Kidney epithelial cell (primary cell): ENCODE measurements at regions not wholly inside any gene's neighbourhood (a gene's known extent, or its start where the extent isn't known, plus 50 kb on each side); places are given as distances from the start of the nearest gene placed in this dataset.

Experiments used
- DNase-seq: peaks from one replicate; pipeline ENCODE4 v3.0.0-alpha.2; 2010; ENCODE audit warnings: low read depth
- H3K27me3 ChIP-seq: 2 replicates; pipeline ENCODE4 v1.6.0; 2011; ENCODE audit warnings: low read length; ENCODE audit not compliant: control insufficient read depth, insufficient read depth
- H3K36me3 ChIP-seq: 2 replicates; pipeline ENCODE4 v1.5.1; 2011; ENCODE audit warnings: low read length; ENCODE audit not compliant: control insufficient read depth, insufficient read depth
- H3K4me3 ChIP-seq: 2 replicates; pipeline ENCODE4 v1.5.1; 2011; ENCODE audit warnings: low read depth, mild to moderate bottlenecking, control low read depth, low read length
- CTCF ChIP-seq: IDR thresholded peaks from 2 replicates; pipeline ENCODE4 v1.5.1; 2011; ENCODE audit warnings: mild to moderate bottlenecking, moderate library complexity, low read length, control low read depth, inconsistent platforms; ENCODE audit not compliant: insufficient read depth, poor library complexity, severe bottlenecking

DNA sequence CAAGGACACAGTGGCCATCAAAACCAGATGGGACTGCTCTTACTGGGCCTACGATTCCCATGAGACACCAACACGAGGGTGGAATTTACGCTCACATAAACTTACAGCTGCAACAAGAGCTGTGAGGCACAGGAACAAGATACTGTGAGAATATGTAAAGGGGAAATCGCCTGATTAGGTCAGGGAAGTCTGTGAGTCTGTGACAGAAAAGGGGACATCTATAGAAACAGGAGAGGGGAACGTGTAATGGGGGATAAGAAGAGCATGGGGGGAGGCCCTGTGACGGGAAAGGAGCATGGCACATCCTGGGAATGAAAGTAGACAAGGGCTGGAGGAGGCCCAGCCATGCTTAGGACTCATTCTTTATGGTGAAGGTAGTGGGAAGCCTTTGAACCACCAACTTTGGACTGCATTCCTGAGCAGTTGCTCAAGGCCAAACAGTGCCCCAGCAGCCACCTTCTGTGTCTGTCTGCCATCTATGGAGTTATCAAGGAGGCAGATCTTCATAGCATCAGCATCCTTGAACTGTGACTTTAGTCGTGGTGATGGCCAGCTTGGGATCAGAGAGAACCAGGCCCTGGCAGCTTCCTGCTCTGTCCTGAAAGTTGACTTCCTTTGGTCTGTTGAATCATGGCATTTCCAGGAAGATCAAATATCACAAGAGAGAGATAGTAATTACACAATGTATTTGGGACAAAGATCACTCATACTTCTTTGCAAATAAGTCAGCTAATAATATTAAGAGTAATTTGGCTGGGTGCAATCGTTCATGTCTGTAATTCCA, 87.9 kb upstream of the FAM169A start:
- DNase-seq: no peak
- Histone ChIP-seq H3K36me3 (no peaks in the 10 kb centered on the region), H3K27me3 (no peaks in the 10 kb centered on the region), H3K4me3 (no peak overlapping the region)
- no peak for TF ChIP-seq CTCF

DNA sequence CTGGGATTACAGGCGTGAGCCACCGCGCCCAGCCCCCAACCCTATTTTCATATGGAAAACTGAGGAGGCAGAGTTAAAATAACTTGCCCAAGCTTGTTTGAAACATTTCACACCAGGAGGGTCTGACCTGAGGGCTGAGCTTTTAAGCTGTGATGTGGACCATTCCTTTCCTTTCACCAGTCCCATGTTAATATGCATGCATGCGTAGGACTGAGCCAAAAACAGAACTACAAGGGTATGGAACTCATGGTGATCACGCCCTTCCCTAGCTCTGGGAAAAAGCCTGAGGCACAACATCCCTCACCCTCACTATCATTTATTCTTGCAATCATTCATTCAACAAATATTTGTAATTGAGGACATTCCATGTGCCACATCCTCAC, 87.4 kb upstream of the FAM169A start:
- Histone ChIP-seq H3K36me3 (no peaks in the 10 kb centered on the region), H3K27me3 (no peaks in the 10 kb centered on the region), H3K4me3 (no peak overlapping the region)
- TF ChIP-seq CTCF: no peak
- no peak for DNase-seq

- no peak for DNase-seq
- H3K27me3 ChIP-seq: no peaks in the 10 kb centered on the region
- TF ChIP-seq CTCF: no peak
- no peak overlapping the region for H3K4me3 ChIP-seq
- no peaks in the 10 kb centered on the region for H3K36me3 ChIP-seq
Observed at GRCh38 chr5:74952406-74952805, 86.2 kb upstream of the FAM169A start.

GRCh38 chr5:74951865-74952264, 85.7 kb upstream of the FAM169A start:
- no peaks in the 10 kb centered on the region for H3K36me3 ChIP-seq
- no peaks in the 10 kb centered on the region for H3K27me3 ChIP-seq
- no peak for TF ChIP-seq CTCF
- H3K4me3 ChIP-seq: no peak overlapping the region
- DNase-seq: no peak

GRCh38 chr5:74950836-74951515, 84.8 kb upstream of the FAM169A start:
- TF ChIP-seq CTCF: no peak
- H3K27me3 ChIP-seq: no peaks in the 10 kb centered on the region
- H3K36me3 ChIP-seq: no peaks in the 10 kb centered on the region
- no peak for DNase-seq
- no peak overlapping the region for H3K4me3 ChIP-seq
